ENCODE measurements at regions not wholly inside any gene's neighbourhood (a gene's known extent, or its start where the extent isn't known, plus 50 kb on each side); places are given as distances from the start of the nearest gene placed in this dataset.

- FAIRE-seq (no peak), DNase-seq (ENCODE audit: insufficient read length, low spot score) (no peak)
- TF ChIP-seq POU2F2 (IDR thresholded peaks at IDR 0.05; ENCODE audit: low read depth, low read length) (no peak), POLR2A (IDR thresholded peaks at IDR 0.05; ENCODE audit: low read depth, low read length) (no peak), SPI1 (IDR thresholded peaks at IDR 0.05; ENCODE audit: low read depth, low read length) (no peak), POLR2AphosphoS5 (IDR thresholded peaks at IDR 0.05; ENCODE audit: low read depth, low read length) (no peak), TAF1 (IDR thresholded peaks at IDR 0.05; ENCODE audit: low read depth, low read length) (no peak), PAX5 (IDR thresholded peaks at IDR 0.05; ENCODE audit: insufficient read depth, low read length, severe bottlenecking) (no peak)
Measured at GRCh38 chr5:73333944-73334703, 114.5 kb downstream of the FOXD1 start.

GRCh38 chr5:73330613-73331012 is 118.0 kb downstream of the FOXD1 start:
- no peak for TF ChIP-seq SPI1 (IDR thresholded peaks at IDR 0.05; ENCODE audit: low read depth, low read length)
- no peak for TF ChIP-seq POU2F2 (IDR thresholded peaks at IDR 0.05; ENCODE audit: low read depth, low read length)
- TF ChIP-seq POLR2A (IDR thresholded peaks at IDR 0.05; ENCODE audit: low read depth, low read length) = no peak
- TF ChIP-seq POLR2AphosphoS5 (IDR thresholded peaks at IDR 0.05; ENCODE audit: low read depth, low read length) = no peak
- no peak for TF ChIP-seq PAX5 (IDR thresholded peaks at IDR 0.05; ENCODE audit: insufficient read depth, low read length, severe bottlenecking)
- no peak for TF ChIP-seq TAF1 (IDR thresholded peaks at IDR 0.05; ENCODE audit: low read depth, low read length)
- no peak for DNase-seq (ENCODE audit: insufficient read length, low spot score)
- FAIRE-seq = no peak

GRCh38 chr5:73328640-73329039 is 119.9 kb downstream of the FOXD1 start:
- no peak for DNase-seq (ENCODE audit: insufficient read length, low spot score)
- TF ChIP-seq POU2F2 (IDR thresholded peaks at IDR 0.05; ENCODE audit: low read depth, low read length) (no peak), SPI1 (IDR thresholded peaks at IDR 0.05; ENCODE audit: low read depth, low read length) (no peak; the same call in 1 of the 2 replicates)
- FAIRE-seq = no peak

- DNase-seq (ENCODE audit: insufficient read length, low spot score) = no peak
- no peak for FAIRE-seq
- no peak for TF ChIP-seq SPI1 (IDR thresholded peaks at IDR 0.05; ENCODE audit: low read depth, low read length)
Measured at GRCh38 chr5:73327908-73328455, 120.6 kb downstream of the FOXD1 start.

GRCh38 chr5:73325546-73325945 is 123.0 kb downstream of the FOXD1 start:
- DNase-seq (ENCODE audit: insufficient read length, low spot score) (no peak), FAIRE-seq (no peak)
- TF ChIP-seq SPI1 (IDR thresholded peaks at IDR 0.05; ENCODE audit: low read depth, low read length) = no peak
- TF ChIP-seq POLR2A (IDR thresholded peaks at IDR 0.05; ENCODE audit: low read depth, low read length) = no peak
- no peak for TF ChIP-seq POU2F2 (IDR thresholded peaks at IDR 0.05; ENCODE audit: low read depth, low read length)
- no peak for TF ChIP-seq PAX5 (IDR thresholded peaks at IDR 0.05; ENCODE audit: insufficient read depth, low read length, severe bottlenecking)
- no peak for TF ChIP-seq POLR2AphosphoS5 (IDR thresholded peaks at IDR 0.05; ENCODE audit: low read depth, low read length)
- TF ChIP-seq TAF1 (IDR thresholded peaks at IDR 0.05; ENCODE audit: low read depth, low read length) = no peak

- DNase-seq (ENCODE audit: insufficient read length, low spot score) (no peak), FAIRE-seq (no peak)
- TF ChIP-seq SPI1 (IDR thresholded peaks at IDR 0.05; ENCODE audit: low read depth, low read length) = no peak
- no peak for TF ChIP-seq POLR2AphosphoS5 (IDR thresholded peaks at IDR 0.05; ENCODE audit: low read depth, low read length)
- no peak for TF ChIP-seq POU2F2 (IDR thresholded peaks at IDR 0.05; ENCODE audit: low read depth, low read length)
- no peak for TF ChIP-seq POLR2A (IDR thresholded peaks at IDR 0.05; ENCODE audit: low read depth, low read length)
Measured at GRCh38 chr5:73323466-73323865, 125.1 kb downstream of the FOXD1 start.

- TF ChIP-seq POLR2AphosphoS5 (IDR thresholded peaks at IDR 0.05; ENCODE audit: low read depth, low read length) = no peak
- no peak for TF ChIP-seq POLR2A (IDR thresholded peaks at IDR 0.05; ENCODE audit: low read depth, low read length)
- no peak for TF ChIP-seq POU2F2 (IDR thresholded peaks at IDR 0.05; ENCODE audit: low read depth, low read length)
- no peak for TF ChIP-seq TAF1 (IDR thresholded peaks at IDR 0.05; ENCODE audit: low read depth, low read length)
- TF ChIP-seq SPI1 (IDR thresholded peaks at IDR 0.05; ENCODE audit: low read depth, low read length) = no peak
- TF ChIP-seq PAX5 (IDR thresholded peaks at IDR 0.05; ENCODE audit: insufficient read depth, low read length, severe bottlenecking) = no peak
- FAIRE-seq (no peak), DNase-seq (ENCODE audit: insufficient read length, low spot score) (no peak)
Measured at GRCh38 chr5:73322437-73323076, 126.0 kb downstream of the FOXD1 start.

GRCh38 chr5:73321757-73322436 is 126.7 kb downstream of the FOXD1 start:
- DNase-seq (ENCODE audit: insufficient read length, low spot score) (no peak), FAIRE-seq (no peak)
- no peak for TF ChIP-seq POU2F2 (IDR thresholded peaks at IDR 0.05; ENCODE audit: low read depth, low read length)
- no peak for TF ChIP-seq SPI1 (IDR thresholded peaks at IDR 0.05; ENCODE audit: low read depth, low read length)
- TF ChIP-seq PAX5 (IDR thresholded peaks at IDR 0.05; ENCODE audit: insufficient read depth, low read length, severe bottlenecking) = no peak
- no peak for TF ChIP-seq TAF1 (IDR thresholded peaks at IDR 0.05; ENCODE audit: low read depth, low read length)
- TF ChIP-seq POLR2A (IDR thresholded peaks at IDR 0.05; ENCODE audit: low read depth, low read length) = no peak
- TF ChIP-seq POLR2AphosphoS5 (IDR thresholded peaks at IDR 0.05; ENCODE audit: low read depth, low read length) = no peak

GRCh38 chr5:73319036-73319435 is 129.5 kb downstream of the FOXD1 start:
- TF ChIP-seq TAF1 (IDR thresholded peaks at IDR 0.05; ENCODE audit: low read depth, low read length) (no peak), POU2F2 (IDR thresholded peaks at IDR 0.05; ENCODE audit: low read depth, low read length) (no peak), POLR2AphosphoS5 (IDR thresholded peaks at IDR 0.05; ENCODE audit: low read depth, low read length) (no peak), SPI1 (IDR thresholded peaks at IDR 0.05; ENCODE audit: low read depth, low read length) (no peak), POLR2A (IDR thresholded peaks at IDR 0.05; ENCODE audit: low read depth, low read length) (no peak), PAX5 (IDR thresholded peaks at IDR 0.05; ENCODE audit: insufficient read depth, low read length, severe bottlenecking) (no peak)
- no peak for FAIRE-seq
- no peak for DNase-seq (ENCODE audit: insufficient read length, low spot score)

Measured in GM12891 (cell line).